Uterus (tissue), 2 donors: ENCODE measurements at regions not wholly inside any gene's neighbourhood (a gene's known extent, or its start where the extent isn't known, plus 50 kb on each side); places are given as distances from the start of the nearest gene placed in this dataset.

Experiments
- CTCF ChIP-seq, 4 experiments: fragments of 200-600 bp in 2 of 4; fragments of 450-650 bp in 2 of 4; sonication (generic) in 2 of 4; IDR thresholded peaks; one replicate each; pipeline ENCODE4 v1.5.1; 2016 to 2019; ENCODE audit warnings: antibody characterized with exemption in 4 of 4, mild to moderate bottlenecking in 2 of 4, moderate library complexity in 1 of 4
- POLR2A ChIP-seq, 2 donors: fragments of 450-650 bp; IDR thresholded peaks; one replicate each; pipeline ENCODE4 v1.6.1; 2016; ENCODE audit warnings: antibody characterized with exemption in 2 of 2, mild to moderate bottlenecking in 1 of 2, moderate library complexity in 1 of 2

- no peak for TF ChIP-seq CTCF (IDR thresholded peaks at IDR 0.05)
- no peak for TF ChIP-seq POLR2A (IDR thresholded peaks at IDR 0.05)
Observed at GRCh38 chr6:164230804-164231203, 816.3 kb downstream of the QKI start.
